Adrenal gland (tissue), 5 donors: ENCODE measurements at regions not wholly inside any gene's neighbourhood (a gene's known extent, or its start where the extent isn't known, plus 50 kb on each side); places are given as distances from the start of the nearest gene placed in this dataset.
"Not testable (repeated sequence)": the region's sequence is repeated elsewhere in the genome, so short reads cannot be mapped to it uniquely, and the experiment has no call there.

Experiments used
- POLR2A ChIP-seq, 2 donors: fragments of 450-650 bp; IDR thresholded peaks; one replicate each; pipeline ENCODE4 v1.6.1; 2017; ENCODE audit warnings: antibody characterized with exemption in 2 of 2, mild to moderate bottlenecking in 2 of 2, moderate library complexity in 1 of 2
- TF ChIP-seq, protein P1 (sequence below), 6 experiments: fragments of 450-650 bp in 4 of 6; fragments of 200-600 bp in 2 of 6; sonication (generic) in 1 of 6; IDR thresholded peaks; 1 replicate in 5 of 6; 2 replicates in 1 of 6; pipeline versions ENCODE4 v1.5.1 to v1.8.0; 2016 to 2021; ENCODE audit warnings: antibody characterized with exemption in 6 of 6, mild to moderate bottlenecking in 2 of 6, moderate library complexity in 1 of 6
- donor health status: DM: no; HTN: no; CAD: no.

DNA sequence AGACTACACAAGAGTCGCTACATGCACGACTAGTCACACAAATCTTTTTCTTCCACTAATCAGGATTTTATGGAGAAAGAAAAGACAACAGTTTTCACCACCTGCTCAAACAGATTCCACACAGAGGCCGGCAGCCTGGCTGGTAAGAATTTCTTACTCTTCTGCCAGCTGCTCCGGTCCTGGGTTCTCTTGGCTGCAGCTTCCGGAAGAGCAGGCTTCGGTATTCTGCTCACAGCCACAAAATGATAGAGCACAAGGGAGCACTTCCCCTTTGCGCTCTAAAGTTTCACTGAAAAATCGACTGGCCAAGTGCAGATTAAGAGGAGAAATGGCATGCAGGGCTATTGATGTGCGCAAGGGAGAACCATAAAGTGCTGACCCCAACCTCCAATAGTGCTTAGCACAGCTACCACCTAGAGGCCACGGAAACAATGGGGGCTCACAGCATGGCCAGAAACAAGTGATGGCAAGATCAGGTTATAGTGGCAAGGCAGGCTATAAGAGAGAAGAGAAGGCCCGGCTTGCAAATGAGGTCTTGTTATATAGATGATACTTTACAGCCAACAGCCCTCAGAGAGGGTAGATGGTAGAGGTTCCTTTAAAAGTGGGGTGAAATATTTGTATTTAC lies 114.2 kb upstream of the ACBD5 start:
- TF ChIP-seq, protein P1, sequence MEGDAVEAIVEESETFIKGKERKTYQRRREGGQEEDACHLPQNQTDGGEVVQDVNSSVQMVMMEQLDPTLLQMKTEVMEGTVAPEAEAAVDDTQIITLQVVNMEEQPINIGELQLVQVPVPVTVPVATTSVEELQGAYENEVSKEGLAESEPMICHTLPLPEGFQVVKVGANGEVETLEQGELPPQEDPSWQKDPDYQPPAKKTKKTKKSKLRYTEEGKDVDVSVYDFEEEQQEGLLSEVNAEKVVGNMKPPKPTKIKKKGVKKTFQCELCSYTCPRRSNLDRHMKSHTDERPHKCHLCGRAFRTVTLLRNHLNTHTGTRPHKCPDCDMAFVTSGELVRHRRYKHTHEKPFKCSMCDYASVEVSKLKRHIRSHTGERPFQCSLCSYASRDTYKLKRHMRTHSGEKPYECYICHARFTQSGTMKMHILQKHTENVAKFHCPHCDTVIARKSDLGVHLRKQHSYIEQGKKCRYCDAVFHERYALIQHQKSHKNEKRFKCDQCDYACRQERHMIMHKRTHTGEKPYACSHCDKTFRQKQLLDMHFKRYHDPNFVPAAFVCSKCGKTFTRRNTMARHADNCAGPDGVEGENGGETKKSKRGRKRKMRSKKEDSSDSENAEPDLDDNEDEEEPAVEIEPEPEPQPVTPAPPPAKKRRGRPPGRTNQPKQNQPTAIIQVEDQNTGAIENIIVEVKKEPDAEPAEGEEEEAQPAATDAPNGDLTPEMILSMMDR (IDR thresholded peaks at IDR 0.05): not testable (repeated sequence)
- TF ChIP-seq POLR2A (IDR thresholded peaks at IDR 0.05): not testable (repeated sequence)
